GM12878 (cell line): ENCODE measurements at regions not wholly inside any gene's neighbourhood (a gene's known extent, or its start where the extent isn't known, plus 50 kb on each side); places are given as distances from the start of the nearest gene placed in this dataset.
"Not testable (repeated sequence)": the region's sequence is repeated elsewhere in the genome, so short reads cannot be mapped to it uniquely, and the experiment has no call there.

Experiments used
- BACH1 ChIP-seq: fragments of 450-650 bp; IDR thresholded peaks from 2 replicates; pipeline ENCODE4 v1.6.1; 2017; ENCODE audit warnings: mild to moderate bottlenecking, borderline replicate concordance
- CHD4 ChIP-seq: fragments of 200-600 bp; sonication (generic); IDR thresholded peaks from 2 replicates; pipeline ENCODE4 v1.6.1; 2016; ENCODE audit warnings: mild to moderate bottlenecking
- POU2F2 ChIP-seq: IDR thresholded peaks from 3 replicates; pipeline ENCODE4 v1.6.1; 2011; ENCODE audit warnings: low read depth, mild to moderate bottlenecking, low read length, borderline replicate concordance
- RFX5 ChIP-seq: IDR thresholded peaks from 2 replicates; pipeline ENCODE4 v1.6.1; 2011; ENCODE audit warnings: low read depth, low read length, improper control_type of control experiment
- SMAD1 ChIP-seq: fragments of 450-650 bp; IDR thresholded peaks from 2 replicates; pipeline ENCODE4 v1.6.1; 2018; ENCODE audit warnings: mild to moderate bottlenecking, low read depth; ENCODE audit not compliant: partially characterized antibody

GRCh38 chrX:147200494-147200893 lies 385.9 kb upstream of the CXorf51A start:
- TF ChIP-seq BACH1, CHD4, POU2F2, SMAD1, RFX5: not testable (repeated sequence)
